HG02759 (cell line): ENCODE measurements at regions not wholly inside any gene's neighbourhood (a gene's known extent, or its start where the extent isn't known, plus 50 kb on each side); places are given as distances from the start of the nearest gene placed in this dataset.

Experiments
- ATAC-seq: cut with Tn5 transposase; IDR thresholded peaks from one replicate; pipeline ENCODE4 v1.9.1; 2021; ENCODE audit warnings: mild to moderate bottlenecking, moderate library complexity; ENCODE audit not compliant: unreplicated experiment

DNA sequence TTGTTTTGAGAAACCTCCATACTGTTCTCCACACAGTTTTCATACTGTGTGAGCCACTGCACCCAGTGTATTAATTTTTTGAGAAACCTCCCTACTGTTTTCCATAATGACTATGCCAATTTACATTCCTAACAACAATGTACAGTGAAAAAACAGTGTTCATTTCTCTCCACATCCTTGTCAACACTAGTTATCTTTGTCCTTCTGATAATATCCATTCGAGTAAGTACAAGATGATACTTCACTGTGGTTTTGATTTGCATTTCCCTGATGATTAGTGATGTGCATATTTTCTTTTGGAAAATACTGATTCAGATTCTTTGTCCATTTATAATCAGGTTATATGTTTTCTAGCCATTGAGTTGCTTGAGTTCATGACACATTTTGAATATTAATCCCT lies 462.0 kb downstream of the CDH11 start:
- no peak for ATAC-seq

GRCh38 chr16:64657316-64658011 lies 464.4 kb downstream of the CDH11 start:
- no peak for ATAC-seq

GRCh38 chr16:64656471-64656870 lies 465.4 kb downstream of the CDH11 start:
- no peak for ATAC-seq

GRCh38 chr16:64654178-64654577 lies 467.7 kb downstream of the CDH11 start:
- ATAC-seq, result no peak

- ATAC-seq, result no peak
Measured at GRCh38 chr16:64648282-64648681, 473.6 kb downstream of the CDH11 start.

- no peak for ATAC-seq
Measured at GRCh38 chr16:64641343-64641742, 480.5 kb downstream of the CDH11 start.

DNA sequence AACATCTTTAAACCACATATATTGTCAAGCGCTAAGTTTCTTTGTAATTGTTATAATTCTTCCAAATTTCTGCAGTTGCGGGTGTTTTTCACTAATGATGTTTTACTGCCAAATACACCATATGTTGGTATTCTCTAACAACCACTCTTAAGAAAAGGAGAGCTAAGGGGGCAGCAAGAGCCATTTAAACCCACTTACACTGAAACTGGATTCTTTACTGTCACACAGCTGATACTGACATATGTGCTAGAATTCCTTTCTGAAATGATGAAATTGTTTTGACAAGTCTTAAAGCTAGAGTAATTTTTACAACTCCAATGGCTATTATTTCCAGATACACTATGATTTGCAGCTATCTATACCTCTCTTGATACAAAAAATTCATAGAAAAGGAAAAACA lies 483.1 kb downstream of the CDH11 start:
- ATAC-seq, result no peak

GRCh38 chr16:64629622-64630021 lies 492.2 kb downstream of the CDH11 start:
- ATAC-seq, result no peak

GRCh38 chr16:64627781-64628180 lies 494.1 kb downstream of the CDH11 start:
- no peak for ATAC-seq

DNA sequence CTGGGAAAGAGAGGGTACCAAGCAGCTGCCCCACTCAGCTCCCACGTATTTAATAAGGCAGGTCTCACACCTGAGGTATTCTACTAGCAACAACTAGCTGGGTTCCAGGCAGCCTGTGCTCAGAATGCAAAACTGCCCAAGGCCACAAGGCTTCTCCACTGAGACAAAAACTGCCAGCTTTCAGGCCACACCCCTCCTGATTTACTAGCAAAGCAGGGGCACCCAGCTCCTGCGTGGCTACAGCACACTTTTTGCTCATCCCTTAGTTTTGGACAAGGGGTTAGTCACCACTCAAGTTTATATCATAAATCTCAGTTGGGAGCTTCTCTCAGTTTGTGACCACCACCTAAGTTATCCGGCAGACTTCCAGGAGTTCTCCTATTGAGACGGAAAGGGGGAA lies 494.6 kb downstream of the CDH11 start:
- no peak for ATAC-seq

DNA sequence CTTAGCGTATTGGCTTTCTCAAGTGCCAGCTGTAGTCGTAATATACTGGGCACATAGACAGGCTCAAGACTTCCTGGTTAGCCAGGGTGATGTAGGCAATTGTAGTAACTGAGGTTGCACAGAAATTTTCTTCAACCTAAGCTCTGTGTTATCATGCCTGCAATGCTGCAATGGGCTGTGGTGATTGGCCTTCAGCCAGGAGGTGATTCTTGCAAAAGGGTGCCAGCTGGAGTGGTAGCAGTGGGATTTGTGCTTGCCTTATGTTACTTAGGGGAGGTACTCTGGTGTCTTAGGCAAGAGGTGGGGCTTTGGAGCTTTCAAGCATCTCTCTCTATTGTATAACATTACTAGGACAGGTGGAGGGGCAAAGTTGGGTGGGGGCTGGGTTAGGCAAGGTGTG lies 495.1 kb downstream of the CDH11 start:
- ATAC-seq, result no peak

GRCh38 chr16:64621616-64622015 lies 500.2 kb downstream of the CDH11 start:
- ATAC-seq, result no peak

GRCh38 chr16:64617836-64618476 lies 503.9 kb downstream of the CDH11 start:
- ATAC-seq, result no peak

- ATAC-seq, result no peak
Measured at GRCh38 chr16:64615630-64616280, 506.1 kb downstream of the CDH11 start.

GRCh38 chr16:64596196-64596595 lies 525.7 kb downstream of the CDH11 start:
- no peak for ATAC-seq

GRCh38 chr16:64590513-64590912 lies 531.4 kb downstream of the CDH11 start:
- no peak for ATAC-seq

DNA sequence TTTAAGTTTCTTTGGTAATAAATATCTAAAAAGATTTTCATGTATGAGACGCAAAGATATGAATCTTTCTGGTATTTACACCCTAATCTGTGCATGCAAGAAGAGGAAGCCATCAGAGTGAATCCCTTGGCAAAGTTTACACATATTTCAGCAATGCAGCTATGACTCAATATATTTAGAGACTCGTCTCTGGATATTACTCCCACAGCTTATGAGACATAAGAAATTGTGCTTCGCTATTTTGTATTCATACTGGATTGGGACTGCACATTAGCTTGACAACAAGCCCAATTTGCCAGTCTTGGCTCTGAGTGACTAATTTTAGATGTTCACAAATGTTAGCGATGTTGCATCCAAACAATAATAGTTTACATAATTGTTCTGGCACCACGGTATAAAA lies 532.0 kb downstream of the CDH11 start:
- ATAC-seq, result no peak

DNA sequence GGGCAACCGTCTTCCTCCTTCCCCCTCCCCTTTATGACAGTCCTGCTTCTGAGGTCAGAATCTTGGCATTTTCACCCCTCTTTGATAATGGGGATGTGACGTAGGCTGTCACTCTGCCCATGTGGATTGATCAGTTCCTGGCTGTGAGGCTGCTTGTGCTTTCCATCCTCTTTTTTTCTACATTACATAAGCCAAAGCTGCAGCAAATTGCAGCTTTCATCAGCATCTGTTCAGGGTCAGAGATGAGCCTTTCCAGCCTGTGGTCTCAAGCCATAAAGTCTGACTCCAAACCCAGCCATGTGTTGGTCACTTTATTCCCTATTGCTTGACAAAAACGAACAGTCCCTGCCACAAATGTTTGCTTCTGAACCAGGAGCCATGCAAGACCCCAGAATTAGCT lies 535.1 kb downstream of the CDH11 start:
- no peak for ATAC-seq

DNA sequence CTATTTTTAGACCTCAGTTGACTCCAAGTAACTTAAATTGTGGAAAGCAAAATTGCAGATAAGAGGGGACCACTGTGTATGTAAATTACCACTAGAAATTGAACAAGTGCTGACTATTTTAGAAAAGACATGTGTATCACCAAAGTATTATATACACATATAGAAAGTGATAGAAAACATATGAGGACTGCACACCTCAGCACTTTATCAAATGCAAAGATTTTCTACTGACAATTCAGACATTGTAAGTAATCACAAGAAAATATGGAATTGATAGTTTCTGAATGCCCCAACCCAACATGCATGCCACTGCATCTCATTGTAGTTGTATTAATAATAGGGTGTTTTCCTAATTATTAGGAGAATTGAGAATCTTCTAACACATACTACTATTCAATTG lies 536.5 kb downstream of the CDH11 start:
- no peak for ATAC-seq

- no peak for ATAC-seq
Measured at GRCh38 chr16:64580558-64580957, 541.3 kb downstream of the CDH11 start.

- ATAC-seq, result no peak
Measured at GRCh38 chr16:64579712-64580111, 542.2 kb downstream of the CDH11 start.

- no peak for ATAC-seq
Measured at GRCh38 chr16:64545768-64546167, 576.1 kb downstream of the CDH11 start.
